GM12801 (cell line): ENCODE measurements at regions not wholly inside any gene's neighbourhood (a gene's known extent, or its start where the extent isn't known, plus 50 kb on each side); places are given as distances from the start of the nearest gene placed in this dataset.

Experiments used
- TF ChIP-seq, protein P1 (sequence below): IDR thresholded peaks from one replicate; pipeline ENCODE4 v1.5.1; 2011; ENCODE audit warnings: control low read depth; ENCODE audit not compliant: insufficient read length; ENCODE audit errors: extremely low read depth

DNA sequence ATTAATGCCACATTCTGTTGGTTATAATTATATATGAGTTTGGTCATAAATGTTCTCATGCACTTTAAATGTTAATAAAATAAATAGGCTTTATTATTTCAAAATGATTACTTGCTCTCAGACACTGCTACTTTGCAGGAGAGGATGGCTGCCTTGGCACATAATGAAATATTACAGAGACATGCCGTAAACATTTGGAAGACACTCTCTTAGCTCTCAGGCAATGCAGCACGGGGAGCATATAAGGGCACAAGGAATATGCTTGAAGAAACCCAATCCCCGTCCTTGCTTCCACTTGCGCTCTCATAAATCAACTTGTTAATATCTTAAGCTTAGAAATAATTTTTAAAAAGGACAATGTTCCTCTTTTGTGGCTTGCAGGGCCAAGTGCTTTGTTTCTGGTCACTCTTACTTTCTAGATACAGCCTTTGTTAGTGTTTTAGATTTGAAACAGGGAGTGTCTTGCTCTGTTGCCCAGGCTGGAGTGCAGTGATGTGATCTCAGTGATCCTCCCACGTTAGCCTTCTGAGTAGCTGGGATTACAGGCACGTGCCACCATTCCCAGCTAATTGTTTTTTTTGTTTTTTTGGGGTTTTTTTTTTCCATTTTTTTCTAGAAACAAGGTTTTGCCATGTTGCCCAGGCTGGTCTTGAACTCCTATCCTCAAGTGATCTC lies 445.0 kb downstream of the SPRY1 start:
- TF ChIP-seq, protein P1, sequence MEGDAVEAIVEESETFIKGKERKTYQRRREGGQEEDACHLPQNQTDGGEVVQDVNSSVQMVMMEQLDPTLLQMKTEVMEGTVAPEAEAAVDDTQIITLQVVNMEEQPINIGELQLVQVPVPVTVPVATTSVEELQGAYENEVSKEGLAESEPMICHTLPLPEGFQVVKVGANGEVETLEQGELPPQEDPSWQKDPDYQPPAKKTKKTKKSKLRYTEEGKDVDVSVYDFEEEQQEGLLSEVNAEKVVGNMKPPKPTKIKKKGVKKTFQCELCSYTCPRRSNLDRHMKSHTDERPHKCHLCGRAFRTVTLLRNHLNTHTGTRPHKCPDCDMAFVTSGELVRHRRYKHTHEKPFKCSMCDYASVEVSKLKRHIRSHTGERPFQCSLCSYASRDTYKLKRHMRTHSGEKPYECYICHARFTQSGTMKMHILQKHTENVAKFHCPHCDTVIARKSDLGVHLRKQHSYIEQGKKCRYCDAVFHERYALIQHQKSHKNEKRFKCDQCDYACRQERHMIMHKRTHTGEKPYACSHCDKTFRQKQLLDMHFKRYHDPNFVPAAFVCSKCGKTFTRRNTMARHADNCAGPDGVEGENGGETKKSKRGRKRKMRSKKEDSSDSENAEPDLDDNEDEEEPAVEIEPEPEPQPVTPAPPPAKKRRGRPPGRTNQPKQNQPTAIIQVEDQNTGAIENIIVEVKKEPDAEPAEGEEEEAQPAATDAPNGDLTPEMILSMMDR: no peak

DNA sequence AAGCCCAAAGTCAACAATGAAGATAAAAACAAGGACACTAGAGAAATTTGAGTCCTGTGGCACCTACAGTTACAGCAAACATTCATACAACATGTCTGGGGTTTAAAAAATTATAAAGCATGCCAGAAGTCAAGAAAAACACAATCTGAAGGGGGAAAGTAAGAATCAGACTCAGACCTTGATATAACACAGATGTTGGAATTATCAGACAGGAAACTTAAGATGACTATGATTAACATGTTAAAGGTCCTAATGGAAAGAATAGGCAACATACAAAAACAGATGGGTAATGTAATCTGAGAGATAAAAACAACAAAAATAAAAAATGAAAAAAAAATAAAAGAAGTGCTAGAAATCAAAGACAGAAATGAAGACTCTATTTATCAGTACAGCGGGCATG lies 446.5 kb downstream of the SPRY1 start:
- TF ChIP-seq, protein P1: no peak

DNA sequence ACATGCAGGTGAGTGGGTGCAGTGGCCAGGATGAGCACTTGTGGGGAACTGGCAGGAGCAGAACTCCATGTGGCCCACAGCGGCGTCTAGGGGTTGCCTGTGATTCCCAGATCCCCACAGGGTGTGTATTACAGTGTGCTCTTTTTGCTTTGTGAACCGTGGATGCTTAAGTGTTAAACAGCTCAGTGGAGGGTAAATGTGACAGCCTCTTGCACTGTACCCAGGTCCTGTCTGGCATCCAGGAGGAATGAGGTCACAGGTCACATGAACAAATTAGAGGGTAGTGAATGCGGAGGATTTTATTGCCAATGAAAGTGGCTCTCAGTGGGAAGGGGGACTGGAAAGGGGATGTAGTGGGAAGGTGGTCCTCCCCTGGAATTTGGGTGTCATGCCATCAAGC lies 447.8 kb downstream of the SPRY1 start:
- TF ChIP-seq, protein P1: no peak

DNA sequence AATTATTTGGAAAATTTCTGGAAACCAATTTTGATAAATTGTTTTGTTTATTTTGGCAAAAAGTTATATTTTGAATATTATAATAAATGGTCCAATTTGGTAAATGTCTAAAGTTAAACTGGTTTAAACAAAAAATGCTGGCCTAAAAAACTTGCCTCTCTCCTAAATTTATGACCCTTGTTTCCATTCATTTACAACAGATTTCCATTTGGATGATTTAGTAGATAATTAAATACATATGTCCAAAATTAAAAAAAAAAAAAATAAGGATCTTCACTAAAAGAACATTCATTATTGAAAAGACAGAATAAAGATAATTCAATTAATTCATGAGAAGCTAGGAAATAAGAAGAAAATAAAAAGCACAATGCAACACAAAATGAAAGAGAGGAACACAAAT lies 449.5 kb downstream of the SPRY1 start:
- TF ChIP-seq, protein P1: no peak

DNA sequence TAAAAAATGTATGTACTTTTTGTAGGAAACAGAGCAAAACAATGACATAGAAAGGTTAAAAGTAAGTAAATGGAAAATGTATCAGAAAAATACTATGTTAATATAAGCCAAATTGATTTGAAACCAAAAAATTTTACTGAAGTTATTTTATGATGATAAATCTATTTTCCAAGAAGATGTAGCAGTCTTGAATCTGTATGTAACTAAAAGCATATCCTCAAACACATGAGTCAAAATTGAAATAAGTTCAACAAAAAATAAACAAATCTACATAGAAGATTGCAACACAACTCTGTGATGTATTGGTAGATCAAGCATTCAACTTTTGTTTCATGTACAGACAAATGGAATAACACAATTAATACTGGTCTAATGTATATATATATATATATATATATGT lies 450.0 kb downstream of the SPRY1 start:
- TF ChIP-seq, protein P1: no peak

DNA sequence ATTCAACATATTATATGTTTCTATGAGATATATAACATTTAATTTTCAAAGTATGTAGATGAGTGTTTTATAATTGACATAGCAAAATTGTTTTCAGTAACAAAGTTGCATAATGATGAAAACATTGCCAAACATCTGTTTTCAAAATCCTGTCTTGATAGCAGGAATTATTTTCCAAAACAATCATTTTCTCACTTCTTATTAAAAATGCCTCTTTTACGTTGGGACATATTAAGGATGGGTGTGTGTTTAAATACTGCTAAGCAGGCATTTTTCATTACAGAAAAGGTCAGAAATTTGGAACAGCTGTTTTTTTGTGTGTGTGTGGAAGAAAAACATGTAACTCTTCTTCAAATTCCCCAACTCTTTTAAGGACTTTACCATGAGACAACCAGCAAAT lies 452.0 kb downstream of the SPRY1 start:
- TF ChIP-seq, protein P1: no peak

DNA sequence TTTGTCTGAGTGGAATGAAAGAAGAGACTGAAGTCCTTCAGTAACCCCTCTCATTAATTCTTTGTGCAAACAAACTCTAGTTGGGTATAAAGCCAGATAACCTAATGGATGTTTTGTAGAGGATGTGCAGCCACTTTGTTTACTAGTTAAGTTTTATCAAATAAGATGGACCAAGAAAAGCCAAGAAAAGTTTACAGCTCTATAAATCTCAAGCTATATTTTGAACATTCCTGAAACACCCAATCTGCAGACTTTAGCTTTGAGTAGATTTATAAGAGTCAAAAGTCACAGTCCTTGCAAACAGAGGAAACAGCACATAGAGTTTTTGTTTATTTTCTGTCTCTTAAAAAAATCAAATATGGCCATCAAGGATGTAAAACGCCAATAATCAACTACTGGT lies 452.9 kb downstream of the SPRY1 start:
- TF ChIP-seq, protein P1: no peak
